ENCODE measurements at regions not wholly inside any gene's neighbourhood (a gene's known extent, or its start where the extent isn't known, plus 50 kb on each side); places are given as distances from the start of the nearest gene placed in this dataset.

- H3K36me3 Mint-ChIP-seq = no peaks in the 10 kb centered on the region
- DNase-seq (ENCODE audit: low spot score) = no peak
- peaks cover 30% of the 10 kb centered on the region for H3K27me3 Mint-ChIP-seq (ENCODE audit: low read depth)
- no peaks in the 10 kb centered on the region; the same call in 1 of the 2 replicates for H3K4me1 Mint-ChIP-seq
- TF ChIP-seq MXD4 (CRISPR knock-in tag; IDR thresholded peaks at IDR 0.05; ENCODE audit: borderline replicate concordance) = no peak
- no peak for TF ChIP-seq PRDM15 (CRISPR knock-in tag; IDR thresholded peaks at IDR 0.05)
- TF ChIP-seq PRRX2 (CRISPR knock-in tag; IDR thresholded peaks at IDR 0.05) = no peak
- TF ChIP-seq GRHL2 (CRISPR knock-in tag; IDR thresholded peaks at IDR 0.05; ENCODE audit: insufficient replicate concordance, severe bottlenecking) = no peak
- no peak for TF ChIP-seq HMGA2 (CRISPR knock-in tag; IDR thresholded peaks at IDR 0.05)
- TF ChIP-seq HMGXB4 (CRISPR knock-in tag; IDR thresholded peaks at IDR 0.05) = no peak
- no peak for TF ChIP-seq GTF2I (CRISPR knock-in tag; conservative IDR thresholded peaks at IDR 0.05)
- TF ChIP-seq ATF6 (CRISPR knock-in tag; IDR thresholded peaks at IDR 0.05) = no peak
- no peak for TF ChIP-seq E2F1 (CRISPR knock-in tag; IDR thresholded peaks at IDR 0.05)
- TF ChIP-seq NFE2L1 (CRISPR knock-in tag; IDR thresholded peaks at IDR 0.05) = no peak
- no peak for TF ChIP-seq FOXJ3 (CRISPR knock-in tag; IDR thresholded peaks at IDR 0.05; ENCODE audit: borderline replicate concordance)
- TF ChIP-seq TCF7 (CRISPR knock-in tag; IDR thresholded peaks at IDR 0.05; ENCODE audit: low read depth) = no peak
- TF ChIP-seq ZNF281 (CRISPR knock-in tag; IDR thresholded peaks at IDR 0.05) = no peak
- no peak for TF ChIP-seq CREM (CRISPR knock-in tag; IDR thresholded peaks at IDR 0.05)
- TF ChIP-seq NR3C1 (CRISPR knock-in tag; conservative IDR thresholded peaks at IDR 0.05; ENCODE audit: low read depth) = no peak
- no peak for TF ChIP-seq IRF2 (CRISPR knock-in tag; IDR thresholded peaks at IDR 0.05; ENCODE audit: borderline replicate concordance, low read depth)
- no peak for TF ChIP-seq CTCF (IDR thresholded peaks at IDR 0.05)
- no peak for TF ChIP-seq ZNF121 (CRISPR knock-in tag; IDR thresholded peaks at IDR 0.05)
- no peak for TF ChIP-seq ZNF532 (CRISPR knock-in tag; IDR thresholded peaks at IDR 0.05; ENCODE audit: borderline replicate concordance)
- TF ChIP-seq ZNF671 (CRISPR knock-in tag; IDR thresholded peaks at IDR 0.05) = no peak
- no peak overlapping the region for H3K4me3 Mint-ChIP-seq
- CTCF ChIA-PET = interaction anchor here (3.3 to 3.4 kb wide), 2 partner anchors 16 to 118 kb away, joined by 19 to 38 read pairs; no protein-coding TSS in a partner anchor
- peaks cover under 1% of the 10 kb centered on the region; the same call in 1 of the 2 replicates for H3K9me3 Mint-ChIP-seq
- no peak overlapping the region for H3K27ac Mint-ChIP-seq
- no peak for ATAC-seq
- POLR2A ChIA-PET = no interaction called here
These were observed 128.6 kb downstream of the UNC5CL start for GRCh38 chr6:40910260-40910893.
